NCI-H748 (cell line): ENCODE measurements at regions not wholly inside any gene's neighbourhood (a gene's known extent, or its start where the extent isn't known, plus 50 kb on each side); places are given as distances from the start of the nearest gene placed in this dataset.
"Not testable (repeated sequence)": the region's sequence is repeated elsewhere in the genome, so short reads cannot be mapped to it uniquely, and the experiment has no call there.

ENCODE experiments used
- DNase-seq: peaks from one replicate; lab custom pipeline; 2025; ENCODE audit not compliant: unreplicated experiment; lab: John Stamatoyannopoulos, UW

- no peak for DNase-seq
Measured at GRCh38 chr13:42373048-42373812, 101.3 kb downstream of the AKAP11 start.

GRCh38 chr13:42375663-42376062 is 103.7 kb downstream of the AKAP11 start:
- no peak for DNase-seq

GRCh38 chr13:42377640-42378382 is 105.9 kb downstream of the AKAP11 start:
- DNase-seq = peak; percentile 30

GRCh38 chr13:42378383-42378780 is 106.4 kb downstream of the AKAP11 start:
- no peak for DNase-seq

- DNase-seq = no peak
Measured at GRCh38 chr13:42379241-42379640, 107.3 kb downstream of the AKAP11 start.

GRCh38 chr13:42380420-42381164 is 108.6 kb downstream of the AKAP11 start:
- DNase-seq = no peak

GRCh38 chr13:42381165-42381425 is 109.1 kb downstream of the AKAP11 start:
- DNase-seq = no peak

GRCh38 chr13:42381426-42381825 is 109.5 kb downstream of the AKAP11 start:
- DNase-seq = not testable (repeated sequence)

GRCh38 chr13:42383025-42383424 is 111.1 kb downstream of the AKAP11 start:
- DNase-seq = no peak

GRCh38 chr13:42384265-42384664 is 112.3 kb downstream of the AKAP11 start:
- DNase-seq = peak; percentile 14

- no peak for DNase-seq
Measured at GRCh38 chr13:42388326-42388725, 116.4 kb downstream of the AKAP11 start.

- DNase-seq = no peak
Measured at GRCh38 chr13:42389041-42389440, 117.1 kb downstream of the AKAP11 start.

GRCh38 chr13:42392180-42392579 is 120.2 kb downstream of the AKAP11 start:
- no peak for DNase-seq

GRCh38 chr13:42392716-42393572 is 121.0 kb downstream of the AKAP11 start:
- no peak for DNase-seq

- no peak for DNase-seq
Measured at GRCh38 chr13:42393573-42394360, 121.8 kb downstream of the AKAP11 start.

GRCh38 chr13:42394361-42394708 is 122.4 kb downstream of the AKAP11 start:
- no peak for DNase-seq

GRCh38 chr13:42394711-42395085 is 122.7 kb downstream of the AKAP11 start:
- no peak for DNase-seq

GRCh38 chr13:42395086-42395821 is 123.3 kb downstream of the AKAP11 start:
- DNase-seq = no peak

GRCh38 chr13:42396501-42396900 is 124.5 kb downstream of the AKAP11 start:
- DNase-seq = no peak
